ENCODE measurements at regions not wholly inside any gene's neighbourhood (a gene's known extent, or its start where the extent isn't known, plus 50 kb on each side); places are given as distances from the start of the nearest gene placed in this dataset.
"Not testable (repeated sequence)": the region's sequence is repeated elsewhere in the genome, so short reads cannot be mapped to it uniquely, and the experiment has no call there.

GRCh38 chr5:60455589-60455988 is 244.4 kb downstream of the DEPDC1B start:
- no peak for TF ChIP-seq POLR2A (IDR thresholded peaks at IDR 0.05; ENCODE audit: low read depth, low read length)
- no peak for FAIRE-seq
- no peak for DNase-seq (ENCODE audit: insufficient read length, low spot score)

- not testable (repeated sequence) for DNase-seq (ENCODE audit: insufficient read length, low spot score); FAIRE-seq
These were observed 245.7 kb downstream of the DEPDC1B start for GRCh38 chr5:60454277-60454676.

GRCh38 chr5:60453186-60453976 is 246.6 kb downstream of the DEPDC1B start:
- FAIRE-seq = no peak
- no peak for DNase-seq (ENCODE audit: insufficient read length, low spot score)
- no peak for TF ChIP-seq POLR2A (IDR thresholded peaks at IDR 0.05; ENCODE audit: low read depth, low read length)

- TF ChIP-seq POLR2A (IDR thresholded peaks at IDR 0.05; ENCODE audit: low read depth, low read length) = no peak
- DNase-seq (ENCODE audit: insufficient read length, low spot score) (no peak), FAIRE-seq (no peak)
These were observed 251.4 kb downstream of the DEPDC1B start for GRCh38 chr5:60448600-60448999.

GRCh38 chr5:60447488-60447920 is 252.5 kb downstream of the DEPDC1B start:
- DNase-seq (ENCODE audit: insufficient read length, low spot score) (no peak), FAIRE-seq (no peak)
- no peak for TF ChIP-seq POLR2A (IDR thresholded peaks at IDR 0.05; ENCODE audit: low read depth, low read length)

GRCh38 chr5:60446917-60447316 is 253.0 kb downstream of the DEPDC1B start:
- DNase-seq (ENCODE audit: insufficient read length, low spot score) (no peak), FAIRE-seq (no peak)
- no peak for TF ChIP-seq POLR2A (IDR thresholded peaks at IDR 0.05; ENCODE audit: low read depth, low read length)

- DNase-seq (ENCODE audit: insufficient read length, low spot score) (no peak), FAIRE-seq (no peak)
- TF ChIP-seq POLR2A (IDR thresholded peaks at IDR 0.05; ENCODE audit: low read depth, low read length) = no peak
These were observed 254.0 kb downstream of the DEPDC1B start for GRCh38 chr5:60445921-60446320.

- no peak for TF ChIP-seq POLR2A (IDR thresholded peaks at IDR 0.05; ENCODE audit: low read depth, low read length)
- FAIRE-seq (no peak), DNase-seq (ENCODE audit: insufficient read length, low spot score) (no peak)
These were observed 254.5 kb downstream of the DEPDC1B start for GRCh38 chr5:60445427-60445826.

GRCh38 chr5:60444661-60445360 is 255.2 kb downstream of the DEPDC1B start:
- no peak for FAIRE-seq
- no peak for DNase-seq (ENCODE audit: insufficient read length, low spot score)
- TF ChIP-seq POLR2A (IDR thresholded peaks at IDR 0.05; ENCODE audit: low read depth, low read length) = no peak

- FAIRE-seq (no peak), DNase-seq (ENCODE audit: insufficient read length, low spot score) (no peak)
- TF ChIP-seq POLR2A (IDR thresholded peaks at IDR 0.05; ENCODE audit: low read depth, low read length) = no peak
These were observed 260.4 kb downstream of the DEPDC1B start for GRCh38 chr5:60439552-60439951.

- no peak for FAIRE-seq
- no peak for TF ChIP-seq POLR2A (IDR thresholded peaks at IDR 0.05; ENCODE audit: low read depth, low read length)
- DNase-seq (ENCODE audit: insufficient read length, low spot score) = no peak
These were observed 262.7 kb downstream of the DEPDC1B start for GRCh38 chr5:60437308-60437707.

GRCh38 chr5:60436518-60436917 is 263.4 kb downstream of the DEPDC1B start:
- FAIRE-seq (no peak), DNase-seq (ENCODE audit: insufficient read length, low spot score) (no peak)
- no peak for TF ChIP-seq POLR2A (IDR thresholded peaks at IDR 0.05; ENCODE audit: low read depth, low read length)

GRCh38 chr5:60435808-60436207 is 264.2 kb downstream of the DEPDC1B start:
- FAIRE-seq (no peak), DNase-seq (ENCODE audit: insufficient read length, low spot score) (no peak)
- no peak for TF ChIP-seq POLR2A (IDR thresholded peaks at IDR 0.05; ENCODE audit: low read depth, low read length)

GRCh38 chr5:60426189-60426588 is 273.8 kb downstream of the DEPDC1B start:
- DNase-seq (ENCODE audit: insufficient read length, low spot score); FAIRE-seq: not testable (repeated sequence)

- DNase-seq (ENCODE audit: insufficient read length, low spot score); FAIRE-seq: not testable (repeated sequence)
These were observed 279.2 kb downstream of the DEPDC1B start for GRCh38 chr5:60420773-60421172.
